ENCODE measurements at regions not wholly inside any gene's neighbourhood (a gene's known extent, or its start where the extent isn't known, plus 50 kb on each side); places are given as distances from the start of the nearest gene placed in this dataset.

DNA sequence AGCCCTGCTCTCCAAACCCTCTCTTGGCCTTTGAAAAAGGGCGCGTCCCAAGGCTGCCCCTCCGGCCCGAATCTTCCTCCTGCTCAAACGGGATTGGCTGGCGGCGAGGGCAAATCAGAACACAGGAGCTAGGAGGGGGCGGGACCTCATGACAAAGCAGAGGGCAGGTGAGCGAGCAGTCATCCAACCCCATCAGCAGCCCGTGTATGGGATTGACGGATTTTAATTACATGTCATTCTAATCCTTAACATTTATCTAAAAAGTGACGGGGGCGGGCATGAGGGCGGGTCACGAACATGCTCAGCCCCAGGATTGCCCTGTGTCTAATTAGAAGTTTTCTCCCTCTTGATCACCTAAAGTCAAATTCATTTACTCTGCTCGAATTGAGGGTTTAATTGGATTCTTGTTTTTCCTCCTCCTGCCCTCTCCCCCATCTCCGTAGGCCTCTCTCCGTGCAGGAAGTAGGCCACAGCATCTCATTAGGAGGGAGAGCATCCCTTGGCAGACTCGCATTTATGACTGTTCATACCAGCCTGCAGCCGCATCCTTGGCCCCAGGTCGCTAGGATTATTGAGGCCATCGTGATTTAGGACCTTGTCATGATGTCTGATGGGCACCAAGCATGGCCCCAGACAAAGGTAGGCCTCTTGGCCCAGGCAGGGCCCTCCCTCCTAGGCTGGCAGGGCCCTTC lies 147.1 kb downstream of the CHST1 start:
- WGBS (ENCODE audit: low lambda C conversion rate): 39% methylated on average over 20 of the region's 22 CpGs
- no peak for FAIRE-seq
- in situ Hi-C loops (cut with HindIII; ENCODE audit: extremely low pct_ligation_motif_present, low pct_unique_long_range_greater_than_20kb): loop anchor here (10.0 kb wide), 1 partner anchor 63 kb away; no protein-coding TSS in a partner anchor
- Histone ChIP-seq H4K20me1 (ENCODE audit: insufficient read depth, low read length) (no peaks in the 10 kb centered on the region), H2AFZ (ENCODE audit: low read length) (no peak overlapping the region), H3K27ac (ENCODE audit: extremely low read length, insufficient read depth, low read length) (no peak overlapping the region), H3K4me1 (ENCODE audit: insufficient read depth, low read length) (no peaks in the 10 kb centered on the region), H3K9ac (ENCODE audit: insufficient read depth, low read depth, low read length) (no peak overlapping the region), H3K4me3 (replicated peaks in 1 of 3; ENCODE audit: insufficient read depth in 1 of 3, low read depth in 2 of 3, low read length in 3 of 3) (no peak overlapping the region), H3K4me2 (ENCODE audit: low read depth, low read length) (no peak overlapping the region), H3K36me3 (replicated peaks in 1 of 2; ENCODE audit: control insufficient read depth in 1 of 2, insufficient read depth in 2 of 2, low read length in 2 of 2) (no peaks in the 10 kb centered on the region), H3K9me3 (ENCODE audit: low read length) (no peaks in the 10 kb centered on the region), H3K27me3 (ENCODE audit: control insufficient read depth in 1 of 2, insufficient read depth in 2 of 2, low read length in 2 of 2) (peaks cover 0 to 8% of the 10 kb centered on the region in 2 experiments; a peak in 1 of 5 replicates), H3K79me2 (ENCODE audit: insufficient read depth, low read length) (no peaks in the 10 kb centered on the region)
- ChIA-PET POLR2A (no interaction called here), CTCF (ENCODE audit: low intra/inter-chr PET ratio, low total read pairs) (no interaction called here)
- no TSS peak for BruUV-seq (replicated peaks)
- intact Hi-C loops (cut with micrococcal nuclease; ENCODE audit: unreplicated experiment): no loop called here
- no peak for ATAC-seq
- TF ChIP-seq ZNF605 (CRISPR knock-in tag; IDR thresholded peaks at IDR 0.05) (no peak), TSC22D2 (CRISPR knock-in tag; IDR thresholded peaks at IDR 0.05; ENCODE audit: borderline replicate concordance) (no peak), RBAK (CRISPR knock-in tag; IDR thresholded peaks at IDR 0.05) (no peak), ZNF138 (CRISPR knock-in tag; IDR thresholded peaks at IDR 0.05; ENCODE audit: low read depth) (no peak), ZFP1 (CRISPR knock-in tag; IDR thresholded peaks at IDR 0.05) (no peak), CEBPG (CRISPR knock-in tag; IDR thresholded peaks at IDR 0.05) (no peak), ZNF839 (CRISPR knock-in tag; IDR thresholded peaks at IDR 0.05; ENCODE audit: borderline replicate concordance) (no peak)
- TF ChIP-seq, protein P1, sequence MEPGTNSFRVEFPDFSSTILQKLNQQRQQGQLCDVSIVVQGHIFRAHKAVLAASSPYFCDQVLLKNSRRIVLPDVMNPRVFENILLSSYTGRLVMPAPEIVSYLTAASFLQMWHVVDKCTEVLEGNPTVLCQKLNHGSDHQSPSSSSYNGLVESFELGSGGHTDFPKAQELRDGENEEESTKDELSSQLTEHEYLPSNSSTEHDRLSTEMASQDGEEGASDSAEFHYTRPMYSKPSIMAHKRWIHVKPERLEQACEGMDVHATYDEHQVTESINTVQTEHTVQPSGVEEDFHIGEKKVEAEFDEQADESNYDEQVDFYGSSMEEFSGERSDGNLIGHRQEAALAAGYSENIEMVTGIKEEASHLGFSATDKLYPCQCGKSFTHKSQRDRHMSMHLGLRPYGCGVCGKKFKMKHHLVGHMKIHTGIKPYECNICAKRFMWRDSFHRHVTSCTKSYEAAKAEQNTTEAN (CRISPR knock-in tag; conservative IDR thresholded peaks at IDR 0.05): no peak
- TF ChIP-seq, protein P2, sequence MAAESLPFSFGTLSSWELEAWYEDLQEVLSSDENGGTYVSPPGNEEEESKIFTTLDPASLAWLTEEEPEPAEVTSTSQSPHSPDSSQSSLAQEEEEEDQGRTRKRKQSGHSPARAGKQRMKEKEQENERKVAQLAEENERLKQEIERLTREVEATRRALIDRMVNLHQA (CRISPR knock-in tag; IDR thresholded peaks at IDR 0.05): no peak
- no peak for DNase-seq (ENCODE audit: low spot score)
